MCF 10A (cell line): ENCODE measurements at regions not wholly inside any gene's neighbourhood (a gene's known extent, or its start where the extent isn't known, plus 50 kb on each side); places are given as distances from the start of the nearest gene placed in this dataset.

Experiments
- BruUV-seq: library from RNA; stranded (reverse); fragments of 400-500 nt; replicated peaks from 2 replicates; lab custom pipeline; 2021; lab: Mats Ljungman, UMichigan
- CTCF ChIA-PET: fragments of 300-600 bp; sonication (Branson Sonifier 250); formaldehyde crosslinking; extraction: SDS; loops from one replicate; lab custom pipeline; 2021; ENCODE audit warnings: antibody characterized with exemption, inconsistent platforms; lab: Yijun Ruan, JAX
- POLR2A ChIA-PET: fragments of 300-600, 350-650 bp; sonication (Branson Sonifier 250); formaldehyde crosslinking; extraction: SDS; loops from one replicate; lab custom pipeline; 2020; ENCODE audit warnings: antibody characterized with exemption, inconsistent platforms; lab: Yijun Ruan, JAX
- DNase-seq: peaks from one replicate; pipeline ENCODE4 v3.0.0-alpha.2; 2018; ENCODE audit not compliant: unreplicated experiment
- H3K27ac Mint-ChIP-seq: one replicate; pipeline ENCODE4 v1.8.0; 2022; ENCODE audit warnings: mild to moderate bottlenecking, low read depth, mixed read lengths; ENCODE audit not compliant: unreplicated experiment
- H3K27me3 Mint-ChIP-seq: one replicate; pipeline ENCODE4 v1.8.0; 2022; ENCODE audit warnings: mixed read lengths; ENCODE audit not compliant: insufficient read depth, unreplicated experiment
- H3K36me3 Mint-ChIP-seq: one replicate; pipeline ENCODE4 v1.8.0; 2022; ENCODE audit warnings: mild to moderate bottlenecking, moderate library complexity, mixed read lengths; ENCODE audit not compliant: insufficient read depth, unreplicated experiment
- H3K4me1 Mint-ChIP-seq: one replicate; pipeline ENCODE4 v1.8.0; 2022; ENCODE audit warnings: mixed read lengths; ENCODE audit not compliant: insufficient read depth, unreplicated experiment
- H3K4me3 Mint-ChIP-seq: one replicate; pipeline ENCODE4 v1.8.0; 2022; ENCODE audit warnings: mild to moderate bottlenecking, moderate library complexity, mixed read lengths; ENCODE audit not compliant: unreplicated experiment
- H3K9me3 Mint-ChIP-seq: one replicate; pipeline ENCODE4 v1.8.0; 2022; ENCODE audit warnings: mixed read lengths; ENCODE audit not compliant: unreplicated experiment
- intact Hi-C: fragments of 100-400 bp; cut with micrococcal nuclease; formaldehyde crosslinking; loops from 2 replicates; pipeline ENCODE4 v1.14.1; 2022
- TF ChIP-seq, protein P1 (sequence below): fragments of 200-600 bp; IDR thresholded peaks from one replicate; pipeline ENCODE4 v1.8.0; 2022; ENCODE audit warnings: antibody characterized with exemption, mild to moderate bottlenecking; ENCODE audit not compliant: unreplicated experiment

DNA sequence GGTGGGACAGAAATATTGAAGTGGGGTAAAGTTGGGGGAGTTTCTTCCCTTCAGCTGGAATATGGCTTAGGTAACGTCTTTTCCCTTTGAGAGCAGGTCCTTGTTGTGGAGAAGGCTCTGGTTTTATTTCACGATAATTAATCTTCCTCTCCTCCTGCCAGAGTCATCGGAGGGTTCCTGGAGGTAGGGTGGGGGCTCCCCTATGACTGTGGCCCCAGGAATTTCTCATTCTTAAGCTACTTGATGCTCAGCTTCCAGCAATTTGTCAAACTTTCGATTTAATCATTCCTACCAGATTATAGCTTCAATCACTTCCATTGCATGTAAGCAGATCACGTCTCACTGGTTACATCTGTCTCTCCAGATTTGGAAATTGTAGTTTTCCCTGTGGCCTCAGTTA is 242.8 kb upstream of the PLET1 start:
- no peak overlapping the region for H3K27ac Mint-ChIP-seq
- H3K4me3 Mint-ChIP-seq, result no peak overlapping the region
- H3K27me3 Mint-ChIP-seq, result peaks cover 23% of the 10 kb centered on the region
- DNase-seq, result no peak
- ChIA-PET CTCF (interaction anchor here (0.5 kb wide), 1 partner anchor 20 kb away, joined by 3 read pairs; no protein-coding TSS in a partner anchor), POLR2A (interaction anchor here (1.2 kb wide), 1 partner anchor 9 kb away, joined by 3 read pairs; no protein-coding TSS in a partner anchor)
- peaks cover 6% of the 10 kb centered on the region for H3K9me3 Mint-ChIP-seq
- no TSS peak for BruUV-seq
- TF ChIP-seq, protein P1, sequence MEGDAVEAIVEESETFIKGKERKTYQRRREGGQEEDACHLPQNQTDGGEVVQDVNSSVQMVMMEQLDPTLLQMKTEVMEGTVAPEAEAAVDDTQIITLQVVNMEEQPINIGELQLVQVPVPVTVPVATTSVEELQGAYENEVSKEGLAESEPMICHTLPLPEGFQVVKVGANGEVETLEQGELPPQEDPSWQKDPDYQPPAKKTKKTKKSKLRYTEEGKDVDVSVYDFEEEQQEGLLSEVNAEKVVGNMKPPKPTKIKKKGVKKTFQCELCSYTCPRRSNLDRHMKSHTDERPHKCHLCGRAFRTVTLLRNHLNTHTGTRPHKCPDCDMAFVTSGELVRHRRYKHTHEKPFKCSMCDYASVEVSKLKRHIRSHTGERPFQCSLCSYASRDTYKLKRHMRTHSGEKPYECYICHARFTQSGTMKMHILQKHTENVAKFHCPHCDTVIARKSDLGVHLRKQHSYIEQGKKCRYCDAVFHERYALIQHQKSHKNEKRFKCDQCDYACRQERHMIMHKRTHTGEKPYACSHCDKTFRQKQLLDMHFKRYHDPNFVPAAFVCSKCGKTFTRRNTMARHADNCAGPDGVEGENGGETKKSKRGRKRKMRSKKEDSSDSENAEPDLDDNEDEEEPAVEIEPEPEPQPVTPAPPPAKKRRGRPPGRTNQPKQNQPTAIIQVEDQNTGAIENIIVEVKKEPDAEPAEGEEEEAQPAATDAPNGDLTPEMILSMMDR, result no peak
- H3K4me1 Mint-ChIP-seq, result no peaks in the 10 kb centered on the region
- H3K36me3 Mint-ChIP-seq, result no peaks in the 10 kb centered on the region
- intact Hi-C loops, result no loop called here

DNA sequence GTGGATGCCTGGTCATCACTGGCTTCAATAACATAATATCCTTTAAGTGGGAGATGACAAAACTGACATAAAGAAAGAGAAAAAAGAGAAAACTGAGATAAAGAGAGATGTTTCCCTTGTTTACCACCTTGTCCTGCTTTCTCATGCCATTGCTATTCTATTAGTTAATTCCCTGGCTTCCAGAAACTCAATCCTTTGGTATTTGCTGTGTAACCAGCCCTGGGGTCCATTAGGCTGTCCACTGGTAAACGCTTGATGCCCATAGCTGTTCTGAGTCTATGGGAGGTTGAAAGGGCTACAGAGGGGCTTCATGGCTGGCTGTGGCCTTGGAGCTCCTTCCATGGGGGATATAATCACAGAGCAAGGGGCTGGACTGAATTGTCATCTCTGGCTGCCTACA is 243.4 kb upstream of the PLET1 start:
- POLR2A ChIA-PET, result no interaction called here
- CTCF ChIA-PET, result interaction anchor here (0.5 kb wide), 1 partner anchor 21 kb away, joined by 3 read pairs; no protein-coding TSS in a partner anchor
- H3K27ac Mint-ChIP-seq, result no peak overlapping the region
- TF ChIP-seq, protein P1, result no peak
- DNase-seq, result no peak
- peaks cover 6% of the 10 kb centered on the region for H3K9me3 Mint-ChIP-seq
- intact Hi-C loops, result no loop called here
- H3K27me3 Mint-ChIP-seq, result peaks cover 24% of the 10 kb centered on the region
- no peaks in the 10 kb centered on the region for H3K4me1 Mint-ChIP-seq
- no peak overlapping the region for H3K4me3 Mint-ChIP-seq
- no peaks in the 10 kb centered on the region for H3K36me3 Mint-ChIP-seq
- BruUV-seq, result no TSS peak

DNA sequence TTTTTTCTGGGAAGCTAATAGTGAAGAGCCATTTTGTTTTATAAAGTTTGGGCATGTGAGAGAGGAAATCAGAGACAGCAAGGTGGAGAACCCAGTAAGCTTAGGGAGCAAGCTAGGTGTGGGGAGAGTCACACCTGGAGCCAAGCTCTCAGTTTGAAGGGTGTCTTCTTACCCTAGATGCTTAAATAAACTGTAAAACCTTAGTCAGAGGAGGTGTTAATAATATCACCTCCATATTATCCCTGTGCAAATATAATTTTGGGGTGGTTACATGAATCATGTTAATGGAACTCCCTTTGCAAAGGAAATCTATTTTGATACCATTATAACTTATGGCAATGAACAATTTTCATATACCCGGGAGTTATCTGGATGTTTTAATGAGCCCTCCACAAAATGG is 246.2 kb upstream of the PLET1 start:
- H3K4me1 Mint-ChIP-seq, result peaks cover 7% of the 10 kb centered on the region
- no peak for DNase-seq

DNA sequence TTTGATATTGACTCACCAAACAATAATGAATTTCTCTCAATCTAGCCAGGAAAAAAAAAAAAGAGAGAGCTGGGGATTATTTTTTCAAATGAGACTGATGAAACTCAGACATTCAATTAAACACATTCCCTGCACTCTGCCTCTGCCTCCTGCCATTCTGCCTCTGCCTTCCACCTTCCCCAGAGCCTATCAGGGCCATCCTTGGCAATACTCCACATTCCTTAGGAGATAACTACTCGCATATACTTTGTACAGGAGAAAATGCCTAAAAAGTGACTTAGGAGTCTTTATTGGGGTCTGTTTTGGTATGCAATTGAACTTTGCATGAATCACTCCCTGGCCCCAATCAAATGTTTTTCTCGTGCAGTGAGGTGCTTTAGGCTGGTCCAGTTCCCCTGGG is 246.6 kb upstream of the PLET1 start:
- DNase-seq, result no peak
- Mint-ChIP-seq H3K27ac (no peak overlapping the region), H3K27me3 (peaks cover 34% of the 10 kb centered on the region), H3K4me3 (no peak overlapping the region), H3K4me1 (peaks cover 7% of the 10 kb centered on the region), H3K9me3 (peaks cover 6% of the 10 kb centered on the region), H3K36me3 (no peaks in the 10 kb centered on the region)
- CTCF ChIA-PET, result interaction anchor here (0.6 to 0.9 kb wide), 2 partner anchors 25 to 131 kb away, joined by 3 to 4 read pairs; no protein-coding TSS in a partner anchor
- TF ChIP-seq, protein P1, result no peak
- POLR2A ChIA-PET, result no interaction called here
- intact Hi-C loops, result no loop called here
- no TSS peak for BruUV-seq

More for the DNA sequence above, 246.2 kb upstream of the PLET1 start:
- ChIA-PET CTCF (interaction anchor here (0.9 kb wide), 1 partner anchor 24 kb away, joined by 4 read pairs; no protein-coding TSS in a partner anchor), POLR2A (no interaction called here)
- intact Hi-C loops, result no loop called here
- Mint-ChIP-seq H3K27ac (no peak overlapping the region), H3K36me3 (no peaks in the 10 kb centered on the region), H3K27me3 (peaks cover 34% of the 10 kb centered on the region), H3K4me3 (no peak overlapping the region), H3K9me3 (peaks cover 6% of the 10 kb centered on the region)
- BruUV-seq, result no TSS peak
- TF ChIP-seq, protein P1, result no peak
